ENCODE measurements at regions not wholly inside any gene's neighbourhood (a gene's known extent, or its start where the extent isn't known, plus 50 kb on each side); places are given as distances from the start of the nearest gene placed in this dataset.

- Mint-ChIP-seq H3K4me3 (no peak overlapping the region), H3K27ac (ENCODE audit: unreplicated experiment) (no peak overlapping the region), H3K9me3 (peaks cover 21% of the 10 kb centered on the region), H3K4me1 (no peaks in the 10 kb centered on the region), H3K27me3 (ENCODE audit: low read depth) (no peaks in the 10 kb centered on the region), H3K36me3 (ENCODE audit: low read depth) (peaks cover 19% of the 10 kb centered on the region)
- TF ChIP-seq CTCF (conservative IDR thresholded peaks at IDR 0.05) = no peak
- DNase-seq (ENCODE audit: low read depth, low spot score) = no peak
These were observed 532.4 kb downstream of the CCDC171 start for GRCh38 chr9:16085167-16085726.

GRCh38 chr9:16090907-16091629 lies 538.2 kb downstream of the CCDC171 start:
- no peaks in the 10 kb centered on the region for H3K4me1 Mint-ChIP-seq
- no peak for DNase-seq (ENCODE audit: low read depth, low spot score)
- H3K27ac Mint-ChIP-seq (ENCODE audit: unreplicated experiment) = no peak overlapping the region
- H3K36me3 Mint-ChIP-seq (ENCODE audit: low read depth) = peaks cover 19% of the 10 kb centered on the region
- H3K4me3 Mint-ChIP-seq = no peak overlapping the region
- no peaks in the 10 kb centered on the region for H3K27me3 Mint-ChIP-seq (ENCODE audit: low read depth)
- TF ChIP-seq CTCF (conservative IDR thresholded peaks at IDR 0.05) = no peak
- H3K9me3 Mint-ChIP-seq = peaks cover 27% of the 10 kb centered on the region

GRCh38 chr9:16092142-16093091 lies 539.6 kb downstream of the CCDC171 start:
- Mint-ChIP-seq H3K36me3 (ENCODE audit: low read depth) (peaks cover 13% of the 10 kb centered on the region), H3K4me3 (no peak overlapping the region), H3K27ac (ENCODE audit: unreplicated experiment) (no peak overlapping the region), H3K9me3 (peaks cover 19% of the 10 kb centered on the region), H3K4me1 (no peaks in the 10 kb centered on the region), H3K27me3 (ENCODE audit: low read depth) (no peaks in the 10 kb centered on the region)
- no peak for TF ChIP-seq CTCF (conservative IDR thresholded peaks at IDR 0.05)
- DNase-seq (ENCODE audit: low read depth, low spot score) = no peak

- H3K27me3 Mint-ChIP-seq (ENCODE audit: low read depth) = no peaks in the 10 kb centered on the region
- no peak overlapping the region for H3K27ac Mint-ChIP-seq (ENCODE audit: unreplicated experiment)
- peaks cover 49% of the 10 kb centered on the region for H3K4me1 Mint-ChIP-seq
- peaks cover 3% of the 10 kb centered on the region for H3K9me3 Mint-ChIP-seq
- no peaks in the 10 kb centered on the region for H3K36me3 Mint-ChIP-seq (ENCODE audit: low read depth)
- no peak overlapping the region for H3K4me3 Mint-ChIP-seq
- no peak for TF ChIP-seq CTCF (conservative IDR thresholded peaks at IDR 0.05)
- DNase-seq (ENCODE audit: low read depth, low spot score) = no peak
These were observed 545.5 kb downstream of the CCDC171 start for GRCh38 chr9:16098306-16098705.

GRCh38 chr9:16099732-16100536 lies 547.1 kb downstream of the CCDC171 start:
- Mint-ChIP-seq H3K27me3 (ENCODE audit: low read depth) (no peaks in the 10 kb centered on the region), H3K9me3 (no peaks in the 10 kb centered on the region), H3K36me3 (ENCODE audit: low read depth) (no peaks in the 10 kb centered on the region), H3K27ac (ENCODE audit: unreplicated experiment) (peak overlapping the region; percentile 94), H3K4me1 (peaks cover 66% of the 10 kb centered on the region), H3K4me3 (peak overlapping the region; percentile 61)
- DNase-seq (ENCODE audit: low read depth, low spot score) = no peak
- TF ChIP-seq CTCF (conservative IDR thresholded peaks at IDR 0.05) = no peak

Data from neural crest cell (in vitro differentiated cells).